Activated CD8-positive, alpha-beta memory T cell treated with anti-CD3 and anti-CD28 coated beads, Interleukin-2, amount 10 ng/mL, durations not matched to agents 7 days and 5 days (primary cell): ENCODE measurements at regions not wholly inside any gene's neighbourhood (a gene's known extent, or its start where the extent isn't known, plus 50 kb on each side); places are given as distances from the start of the nearest gene placed in this dataset.

Experiments
- ATAC-seq: fragments of 150-1000 bp; cut with Tn5 transposase; one replicate; pipeline ENCODE4 v1.10.0; 2021; ENCODE audit warnings: moderate library complexity
- CTCF ChIA-PET: fragments of 350-600 bp; sonication (Branson Sonifier 250); formaldehyde crosslinking; loops from one replicate; lab custom pipeline; 2021; ENCODE audit warnings: antibody characterized with exemption; lab: Charles Lee
- DNase-seq: peaks from one replicate; pipeline ENCODE4 v3.0.0-alpha.2; 2020
- H3K27ac Mint-ChIP-seq: one replicate; pipeline ENCODE4 v1.8.0; 2021; ENCODE audit warnings: mild to moderate bottlenecking, mixed read lengths
- H3K27me3 Mint-ChIP-seq: one replicate; pipeline ENCODE4 v1.8.0; 2021; ENCODE audit warnings: mixed read lengths
- H3K36me3 Mint-ChIP-seq: one replicate; pipeline ENCODE4 v1.8.0; 2021; ENCODE audit warnings: mild to moderate bottlenecking, mixed read lengths
- H3K4me1 Mint-ChIP-seq: one replicate; pipeline ENCODE4 v1.8.0; 2021; ENCODE audit warnings: mixed read lengths
- H3K4me3 Mint-ChIP-seq: one replicate; pipeline ENCODE4 v1.8.0; 2021; ENCODE audit warnings: mild to moderate bottlenecking, moderate library complexity, mixed read lengths
- H3K9me3 Mint-ChIP-seq: one replicate; pipeline ENCODE4 v1.8.0; 2022; ENCODE audit warnings: low read depth, mixed read lengths

- CTCF ChIA-PET, result interaction anchor here (1.0 to 1.3 kb wide), 2 partner anchors 12 to 14 kb away, joined by 3 to 4 read pairs; no protein-coding TSS in a partner anchor
- Mint-ChIP-seq H3K4me3 (no peak overlapping the region), H3K27ac (no peak overlapping the region), H3K27me3 (peaks cover 11% of the 10 kb centered on the region), H3K36me3 (no peaks in the 10 kb centered on the region), H3K9me3 (no peaks in the 10 kb centered on the region), H3K4me1 (no peaks in the 10 kb centered on the region)
- no peak for ATAC-seq
- no peak for DNase-seq
Measured at GRCh38 chr11:93248602-93249001, 50.8 kb upstream of the SLC36A4 start.

- no peak overlapping the region for H3K4me3 Mint-ChIP-seq
- ATAC-seq (no peak), DNase-seq (no peak)
- H3K36me3 Mint-ChIP-seq, result no peaks in the 10 kb centered on the region
- H3K9me3 Mint-ChIP-seq, result no peaks in the 10 kb centered on the region
- H3K4me1 Mint-ChIP-seq, result no peaks in the 10 kb centered on the region
- H3K27ac Mint-ChIP-seq, result no peak overlapping the region
- CTCF ChIA-PET, result interaction anchor here (1.0 to 1.3 kb wide), 2 partner anchors 13 to 15 kb away, joined by 4 read pairs; no protein-coding TSS in a partner anchor
- H3K27me3 Mint-ChIP-seq, result peaks cover 5% of the 10 kb centered on the region
Measured at GRCh38 chr11:93249459-93250220, 51.8 kb upstream of the SLC36A4 start.

GRCh38 chr11:93250326-93250725, 52.5 kb upstream of the SLC36A4 start:
- Mint-ChIP-seq H3K4me3 (no peak overlapping the region), H3K36me3 (no peaks in the 10 kb centered on the region), H3K27ac (no peak overlapping the region), H3K9me3 (no peaks in the 10 kb centered on the region), H3K27me3 (peaks cover 3% of the 10 kb centered on the region), H3K4me1 (no peaks in the 10 kb centered on the region)
- CTCF ChIA-PET, result interaction anchor here (1.0 kb wide), 1 partner anchor 15 kb away, joined by 4 read pairs; no protein-coding TSS in a partner anchor
- ATAC-seq (no peak), DNase-seq (no peak)

GRCh38 chr11:93251922-93252321, 54.1 kb upstream of the SLC36A4 start:
- H3K4me1 Mint-ChIP-seq, result no peaks in the 10 kb centered on the region
- no peaks in the 10 kb centered on the region for H3K36me3 Mint-ChIP-seq
- no peak overlapping the region for H3K27ac Mint-ChIP-seq
- peaks cover 2% of the 10 kb centered on the region for H3K27me3 Mint-ChIP-seq
- ATAC-seq, result no peak
- DNase-seq, result no peak
- CTCF ChIA-PET, result no interaction called here
- H3K9me3 Mint-ChIP-seq, result no peaks in the 10 kb centered on the region
- H3K4me3 Mint-ChIP-seq, result no peak overlapping the region

- no peak overlapping the region for H3K4me3 Mint-ChIP-seq
- H3K27ac Mint-ChIP-seq, result no peak overlapping the region
- ATAC-seq, result no peak
- no peaks in the 10 kb centered on the region for H3K36me3 Mint-ChIP-seq
- CTCF ChIA-PET, result no interaction called here
- no peaks in the 10 kb centered on the region for H3K4me1 Mint-ChIP-seq
- H3K27me3 Mint-ChIP-seq, result peaks cover 2% of the 10 kb centered on the region
- no peaks in the 10 kb centered on the region for H3K9me3 Mint-ChIP-seq
- DNase-seq, result no peak
Measured at GRCh38 chr11:93253111-93253510, 55.3 kb upstream of the SLC36A4 start.

- Mint-ChIP-seq H3K27me3 (peaks cover 2% of the 10 kb centered on the region), H3K4me3 (no peak overlapping the region), H3K36me3 (no peaks in the 10 kb centered on the region), H3K9me3 (peaks cover 3% of the 10 kb centered on the region), H3K27ac (no peak overlapping the region), H3K4me1 (no peaks in the 10 kb centered on the region)
- DNase-seq (no peak), ATAC-seq (no peak)
- CTCF ChIA-PET, result no interaction called here
Measured at GRCh38 chr11:93256623-93257022, 58.8 kb upstream of the SLC36A4 start.

- Mint-ChIP-seq H3K9me3 (no peaks in the 10 kb centered on the region), H3K27me3 (no peaks in the 10 kb centered on the region), H3K4me1 (no peaks in the 10 kb centered on the region), H3K27ac (no peak overlapping the region), H3K4me3 (no peak overlapping the region), H3K36me3 (no peaks in the 10 kb centered on the region)
- CTCF ChIA-PET, result no interaction called here
- no peak for DNase-seq
- no peak for ATAC-seq
Measured at GRCh38 chr11:93267383-93267782, 63.2 kb upstream of the DEUP1 start.

GRCh38 chr11:93268287-93269040, 62.1 kb upstream of the DEUP1 start:
- H3K4me1 Mint-ChIP-seq, result no peaks in the 10 kb centered on the region
- H3K36me3 Mint-ChIP-seq, result no peaks in the 10 kb centered on the region
- peaks cover 3% of the 10 kb centered on the region for H3K27me3 Mint-ChIP-seq
- no peaks in the 10 kb centered on the region for H3K9me3 Mint-ChIP-seq
- no peak overlapping the region for H3K27ac Mint-ChIP-seq
- no peak overlapping the region for H3K4me3 Mint-ChIP-seq
- ATAC-seq (no peak), DNase-seq (no peak)
- CTCF ChIA-PET, result no interaction called here

- Mint-ChIP-seq H3K27me3 (peaks cover 8% of the 10 kb centered on the region), H3K27ac (no peak overlapping the region), H3K36me3 (no peaks in the 10 kb centered on the region), H3K4me3 (no peak overlapping the region), H3K4me1 (no peaks in the 10 kb centered on the region), H3K9me3 (no peaks in the 10 kb centered on the region)
- ATAC-seq (no peak), DNase-seq (no peak)
- CTCF ChIA-PET, result no interaction called here
Measured at GRCh38 chr11:93271596-93271995, 58.9 kb upstream of the DEUP1 start.

- H3K36me3 Mint-ChIP-seq, result no peaks in the 10 kb centered on the region
- H3K27ac Mint-ChIP-seq, result no peak overlapping the region
- CTCF ChIA-PET, result interaction anchor here (0.6 kb wide), 1 partner anchor 41 kb away, joined by 3 read pairs; no protein-coding TSS in a partner anchor
- ATAC-seq, result no peak
- DNase-seq, result no peak
- no peaks in the 10 kb centered on the region for H3K4me1 Mint-ChIP-seq
- H3K27me3 Mint-ChIP-seq, result peaks cover 8% of the 10 kb centered on the region
- H3K4me3 Mint-ChIP-seq, result no peak overlapping the region
- H3K9me3 Mint-ChIP-seq, result no peaks in the 10 kb centered on the region
Measured at GRCh38 chr11:93274851-93275250, 55.7 kb upstream of the DEUP1 start.

- no peak for DNase-seq
- CTCF ChIA-PET, result no interaction called here
Measured at GRCh38 chr11:93278976-93279375, 51.6 kb upstream of the DEUP1 start.

GRCh38 chr11:93279851-93280347, 50.6 kb upstream of the DEUP1 start:
- DNase-seq, result no peak
- Mint-ChIP-seq H3K9me3 (no peaks in the 10 kb centered on the region), H3K27ac (no peak overlapping the region), H3K4me1 (no peaks in the 10 kb centered on the region), H3K4me3 (no peak overlapping the region), H3K36me3 (no peaks in the 10 kb centered on the region), H3K27me3 (peaks cover 5% of the 10 kb centered on the region)
- CTCF ChIA-PET, result no interaction called here
- no peak for ATAC-seq

More at GRCh38 chr11:93278976-93279375, 51.6 kb upstream of the DEUP1 start:
- H3K4me3 Mint-ChIP-seq, result no peak overlapping the region
- H3K27me3 Mint-ChIP-seq, result peaks cover 5% of the 10 kb centered on the region
- no peak for ATAC-seq
- H3K4me1 Mint-ChIP-seq, result no peaks in the 10 kb centered on the region
- no peak overlapping the region for H3K27ac Mint-ChIP-seq
- no peaks in the 10 kb centered on the region for H3K36me3 Mint-ChIP-seq
- H3K9me3 Mint-ChIP-seq, result no peaks in the 10 kb centered on the region
